GM19467 (cell line): ENCODE measurements at regions not wholly inside any gene's neighbourhood (a gene's known extent, or its start where the extent isn't known, plus 50 kb on each side); places are given as distances from the start of the nearest gene placed in this dataset.

Source experiments
- ATAC-seq: cut with Tn5 transposase; IDR thresholded peaks from one replicate; pipeline ENCODE4 v1.9.1; 2021; ENCODE audit warnings: mild to moderate bottlenecking, moderate library complexity; ENCODE audit not compliant: unreplicated experiment

GRCh38 chr16:51359141-51359955 lies 208.3 kb upstream of the SALL1 start:
- ATAC-seq: no peak

- no peak for ATAC-seq
Measured at GRCh38 chr16:51357839-51358238, 206.8 kb upstream of the SALL1 start.

GRCh38 chr16:51355875-51356274 lies 204.8 kb upstream of the SALL1 start:
- ATAC-seq: no peak

- ATAC-seq: no peak
Measured at GRCh38 chr16:51355195-51355594, 204.1 kb upstream of the SALL1 start.

GRCh38 chr16:51353055-51353454 lies 202.0 kb upstream of the SALL1 start:
- ATAC-seq: no peak

- no peak for ATAC-seq
Measured at GRCh38 chr16:51349626-51350025, 198.6 kb upstream of the SALL1 start.

GRCh38 chr16:51343411-51343810 lies 192.3 kb upstream of the SALL1 start:
- ATAC-seq: no peak

- no peak for ATAC-seq
Measured at GRCh38 chr16:51341204-51341603, 190.1 kb upstream of the SALL1 start.

- ATAC-seq: no peak
Measured at GRCh38 chr16:51337662-51338061, 186.6 kb upstream of the SALL1 start.

GRCh38 chr16:51328733-51329132 lies 177.7 kb upstream of the SALL1 start:
- no peak for ATAC-seq

GRCh38 chr16:51327001-51327400 lies 175.9 kb upstream of the SALL1 start:
- no peak for ATAC-seq

GRCh38 chr16:51326131-51326856 lies 175.2 kb upstream of the SALL1 start:
- ATAC-seq: no peak

- ATAC-seq: no peak
Measured at GRCh38 chr16:51321251-51321650, 170.2 kb upstream of the SALL1 start.

GRCh38 chr16:51317575-51317974 lies 166.5 kb upstream of the SALL1 start:
- no peak for ATAC-seq

GRCh38 chr16:51313198-51313597 lies 162.1 kb upstream of the SALL1 start:
- no peak for ATAC-seq

GRCh38 chr16:51312363-51313150 lies 161.5 kb upstream of the SALL1 start:
- ATAC-seq: no peak

GRCh38 chr16:51310159-51310558 lies 159.1 kb upstream of the SALL1 start:
- no peak for ATAC-seq

- ATAC-seq: no peak
Measured at GRCh38 chr16:51306886-51307595, 156.0 kb upstream of the SALL1 start.

- ATAC-seq: no peak
Measured at GRCh38 chr16:51306116-51306515, 155.0 kb upstream of the SALL1 start.

GRCh38 chr16:51305337-51305736 lies 154.3 kb upstream of the SALL1 start:
- ATAC-seq: no peak

- no peak for ATAC-seq
Measured at GRCh38 chr16:51302042-51302441, 151.0 kb upstream of the SALL1 start.
